GM23338 (cell line): ENCODE measurements at regions not wholly inside any gene's neighbourhood (a gene's known extent, or its start where the extent isn't known, plus 50 kb on each side); places are given as distances from the start of the nearest gene placed in this dataset.

ENCODE experiments used
- CREB1 ChIP-seq: fragments of 250-450 bp; sonication (Bioruptor Pico); IDR thresholded peaks from 2 replicates; pipeline ENCODE4 v1.5.0; 2020; ENCODE audit warnings: low read depth, mild to moderate bottlenecking, moderate library complexity
- CTCF ChIP-seq, 2 experiments: fragments of 200-600 bp in 1 of 2; sonication (generic) in 1 of 2; conservative IDR thresholded peaks; 2 replicates each; pipeline versions ENCODE4 v1.5.1 to v1.6.1; 2016 to 2017; ENCODE audit warnings: antibody characterized with exemption in 2 of 2, low read depth in 2 of 2, mild to moderate bottlenecking in 2 of 2, moderate library complexity in 1 of 2
- ETS1 ChIP-seq: IDR thresholded peaks from 2 replicates; pipeline ENCODE4 v1.6.1; 2016; ENCODE audit warnings: antibody characterized with exemption
- EZH2 ChIP-seq: fragments of 200-600 bp; sonication (generic); IDR thresholded peaks from one replicate; pipeline ENCODE4 v1.8.0; 2017; ENCODE audit warnings: antibody characterized with exemption, mild to moderate bottlenecking, low read depth; ENCODE audit not compliant: unreplicated experiment
- EZH2phosphoT487 ChIP-seq: fragments of 200-600 bp; sonication (generic); IDR thresholded peaks from one replicate; pipeline ENCODE4 v1.8.1; 2018; ENCODE audit warnings: antibody characterized with exemption; ENCODE audit not compliant: unreplicated experiment
- JUNB ChIP-seq: IDR thresholded peaks from one replicate; pipeline ENCODE4 v1.6.1; 2016; ENCODE audit warnings: antibody characterized with exemption; ENCODE audit not compliant: unreplicated experiment
- NANOG ChIP-seq: IDR thresholded peaks from 2 replicates; pipeline ENCODE4 v1.6.1; 2016; ENCODE audit warnings: antibody characterized with exemption, borderline replicate concordance
- POLR2AphosphoS5 ChIP-seq: IDR thresholded peaks from 2 replicates; pipeline ENCODE4 v1.6.1; 2016; ENCODE audit warnings: antibody characterized with exemption, low read depth
- REST ChIP-seq: IDR thresholded peaks from one replicate; pipeline ENCODE4 v1.6.1; 2018; ENCODE audit warnings: antibody characterized with exemption; ENCODE audit not compliant: unreplicated experiment
- STAT1 ChIP-seq: IDR thresholded peaks from one replicate; pipeline ENCODE4 v1.6.1; 2016; ENCODE audit warnings: antibody characterized with exemption; ENCODE audit not compliant: unreplicated experiment
- ZNF114 ChIP-seq: fragments of 250-450 bp; sonication (Bioruptor Pico); IDR thresholded peaks from 2 replicates; pipeline ENCODE4 v1.5.0; 2020; ENCODE audit warnings: mild to moderate bottlenecking, moderate library complexity
- ZNF331 ChIP-seq: fragments of 250-450 bp; sonication (Bioruptor Pico); IDR thresholded peaks from 2 replicates; pipeline ENCODE4 v1.5.0; 2020; ENCODE audit warnings: low read depth, mild to moderate bottlenecking, moderate library complexity
- ZNF462 ChIP-seq: fragments of 250-450 bp; sonication (Bioruptor Pico); IDR thresholded peaks from 2 replicates; pipeline ENCODE4 v1.5.0; 2020; ENCODE audit warnings: mild to moderate bottlenecking, moderate library complexity

- TF ChIP-seq CTCF (conservative IDR thresholded peaks at IDR 0.05; ENCODE audit: low read depth in 2 of 2): no peak
- no peak for TF ChIP-seq EZH2
- no peak for TF ChIP-seq EZH2phosphoT487
- no peak for TF ChIP-seq CREB1 (CRISPR knock-in tag)
- TF ChIP-seq ETS1: no peak
- TF ChIP-seq REST: no peak
- TF ChIP-seq POLR2AphosphoS5: no peak
- TF ChIP-seq JUNB: no peak
- TF ChIP-seq NANOG: no peak
- no peak for TF ChIP-seq STAT1
- TF ChIP-seq ZNF114 (CRISPR knock-in tag): no peak
- no peak for TF ChIP-seq ZNF331 (CRISPR knock-in tag)
- no peak for TF ChIP-seq ZNF462 (CRISPR knock-in tag)
Observed at GRCh38 chr14:29262979-29263378, 496.4 kb downstream of the FOXG1 start.
